OCI-LY1 (cell line): ENCODE measurements at regions not wholly inside any gene's neighbourhood (a gene's known extent, or its start where the extent isn't known, plus 50 kb on each side); places are given as distances from the start of the nearest gene placed in this dataset.

Experiments
- H2AFZ ChIP-seq: fragments of 200-600 bp; sonication (generic), shearing (Covaris generic); 2 replicates; pipeline ENCODE4 v1.6.0; 2014; ENCODE audit warnings: antibody characterized with exemption, mild to moderate bottlenecking, low read length
- H3F3A ChIP-seq: fragments of 200-600 bp; sonication (generic), shearing (Covaris generic); 2 replicates; pipeline ENCODE4 v1.6.0; 2014; ENCODE audit warnings: mild to moderate bottlenecking, antibody characterized with exemption, low read length, moderate library complexity; ENCODE audit not compliant: insufficient read depth
- H3K27ac ChIP-seq: fragments of 200-600 bp; sonication (generic); 2 replicates; pipeline ENCODE4 v1.5.1; 2014; ENCODE audit warnings: low read length, mixed run types, mild to moderate bottlenecking, low read depth; ENCODE audit not compliant: poor library complexity, severe bottlenecking
- H3K27me3 ChIP-seq: fragments of 200-600 bp; sonication (generic); 2 replicates; pipeline ENCODE4 v1.6.0; 2014; ENCODE audit warnings: antibody characterized with exemption, mild to moderate bottlenecking, low read length, moderate library complexity; ENCODE audit not compliant: insufficient read depth
- H3K36me3 ChIP-seq: fragments of 200-600 bp; sonication (generic); 2 replicates; pipeline ENCODE4 v1.6.1; 2014; ENCODE audit warnings: mild to moderate bottlenecking, antibody characterized with exemption, low read length, moderate library complexity, mixed read lengths; ENCODE audit not compliant: insufficient read depth
- H3K4me1 ChIP-seq: fragments of 200-600 bp; sonication (generic); 2 replicates; pipeline ENCODE4 v1.5.1; 2014; ENCODE audit warnings: mild to moderate bottlenecking, low read length, moderate library complexity; ENCODE audit not compliant: insufficient read depth, severe bottlenecking
- H3K4me2 ChIP-seq: fragments of 200-600 bp; sonication (generic), shearing (Covaris generic); 2 replicates; pipeline ENCODE4 v1.6.1; 2014; ENCODE audit warnings: low read length
- H3K4me3 ChIP-seq: fragments of 200-600 bp; sonication (generic); 2 replicates; pipeline ENCODE4 v1.5.1; 2014; ENCODE audit warnings: low read length, low read depth, mild to moderate bottlenecking, mixed read lengths; ENCODE audit not compliant: poor library complexity, severe bottlenecking
- H3K79me2 ChIP-seq: fragments of 200-600 bp; shearing (Covaris generic); 2 replicates; pipeline ENCODE4 v1.6.1; 2016; ENCODE audit warnings: mixed run types, low read length, mixed read lengths; ENCODE audit not compliant: insufficient read depth
- H3K9ac ChIP-seq: fragments of 200-600 bp; sonication (generic), shearing (Covaris generic); 2 replicates; pipeline ENCODE4 v1.6.1; 2014; ENCODE audit warnings: mild to moderate bottlenecking, low read length, mixed read lengths
- H3K9me2 ChIP-seq: fragments of 200-600 bp; sonication (generic), shearing (Covaris generic); 2 replicates; pipeline ENCODE4 v1.6.1; 2014; ENCODE audit warnings: low read depth, mild to moderate bottlenecking, low read length, mixed read lengths
- H3K9me3 ChIP-seq: fragments of 200-600 bp; shearing (Covaris generic); 2 replicates; pipeline ENCODE4 v1.6.1; 2014; ENCODE audit warnings: low read length, mixed read lengths
- H4K20me1 ChIP-seq: fragments of 200-600 bp; sonication (generic), shearing (Covaris generic); 2 replicates; pipeline ENCODE4 v1.6.0; 2016; ENCODE audit warnings: mild to moderate bottlenecking, low read length; ENCODE audit not compliant: insufficient read depth
- EZH2 ChIP-seq: fragments of 200-600 bp; sonication (generic), shearing (Covaris generic); IDR thresholded peaks from 2 replicates; pipeline ENCODE4 v1.8.0; 2017; ENCODE audit warnings: borderline replicate concordance, mixed run types, mild to moderate bottlenecking, antibody characterized with exemption, low read length, moderate library complexity, mixed read lengths
- TF ChIP-seq, protein P1 (sequence below): fragments of 200-600 bp; sonication (generic), shearing (Covaris generic); IDR thresholded peaks from 2 replicates; pipeline ENCODE4 v1.5.1; 2017; ENCODE audit warnings: mild to moderate bottlenecking, antibody characterized with exemption, low read length, moderate library complexity, mixed read lengths

GRCh38 chr4:11881947-11882346 lies 453.3 kb upstream of the HS3ST1 start:
- no peaks in the 10 kb centered on the region for H4K20me1 ChIP-seq
- H3F3A ChIP-seq: no peaks in the 10 kb centered on the region
- no peaks in the 10 kb centered on the region for H3K27me3 ChIP-seq
- H3K9ac ChIP-seq: no peak overlapping the region
- no peaks in the 10 kb centered on the region for H3K79me2 ChIP-seq
- no peak overlapping the region for H2AFZ ChIP-seq
- no peak for TF ChIP-seq EZH2
- TF ChIP-seq, protein P1, sequence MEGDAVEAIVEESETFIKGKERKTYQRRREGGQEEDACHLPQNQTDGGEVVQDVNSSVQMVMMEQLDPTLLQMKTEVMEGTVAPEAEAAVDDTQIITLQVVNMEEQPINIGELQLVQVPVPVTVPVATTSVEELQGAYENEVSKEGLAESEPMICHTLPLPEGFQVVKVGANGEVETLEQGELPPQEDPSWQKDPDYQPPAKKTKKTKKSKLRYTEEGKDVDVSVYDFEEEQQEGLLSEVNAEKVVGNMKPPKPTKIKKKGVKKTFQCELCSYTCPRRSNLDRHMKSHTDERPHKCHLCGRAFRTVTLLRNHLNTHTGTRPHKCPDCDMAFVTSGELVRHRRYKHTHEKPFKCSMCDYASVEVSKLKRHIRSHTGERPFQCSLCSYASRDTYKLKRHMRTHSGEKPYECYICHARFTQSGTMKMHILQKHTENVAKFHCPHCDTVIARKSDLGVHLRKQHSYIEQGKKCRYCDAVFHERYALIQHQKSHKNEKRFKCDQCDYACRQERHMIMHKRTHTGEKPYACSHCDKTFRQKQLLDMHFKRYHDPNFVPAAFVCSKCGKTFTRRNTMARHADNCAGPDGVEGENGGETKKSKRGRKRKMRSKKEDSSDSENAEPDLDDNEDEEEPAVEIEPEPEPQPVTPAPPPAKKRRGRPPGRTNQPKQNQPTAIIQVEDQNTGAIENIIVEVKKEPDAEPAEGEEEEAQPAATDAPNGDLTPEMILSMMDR: no peak
- H3K36me3 ChIP-seq: no peaks in the 10 kb centered on the region
- H3K9me2 ChIP-seq: no peaks in the 10 kb centered on the region
- no peak overlapping the region for H3K4me2 ChIP-seq
- no peaks in the 10 kb centered on the region for H3K4me1 ChIP-seq
- no peak overlapping the region for H3K27ac ChIP-seq
- H3K4me3 ChIP-seq: no peak overlapping the region
- no peaks in the 10 kb centered on the region for H3K9me3 ChIP-seq

DNA sequence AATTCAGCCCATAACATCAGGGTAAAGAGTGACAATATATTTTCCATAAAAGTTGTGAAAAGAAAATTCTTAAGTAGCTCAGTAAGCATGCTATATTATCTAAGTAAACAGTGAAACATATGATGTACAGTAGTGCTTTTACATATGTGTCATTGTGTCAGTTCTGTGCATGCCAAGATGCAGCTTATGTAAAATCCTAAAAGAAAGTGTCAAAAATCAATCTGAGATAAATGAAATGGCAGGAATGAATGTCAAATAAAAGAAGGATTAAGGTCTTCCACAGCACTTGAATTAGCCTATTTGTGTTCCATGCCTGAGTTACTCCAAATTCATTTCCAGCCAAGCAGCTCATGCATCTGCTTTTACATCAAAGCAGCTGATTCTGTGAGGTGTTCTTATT lies 452.7 kb upstream of the HS3ST1 start:
- no peaks in the 10 kb centered on the region for H3K4me1 ChIP-seq

GRCh38 chr4:11878241-11878640 lies 449.5 kb upstream of the HS3ST1 start:
- H2AFZ ChIP-seq: no peak overlapping the region
- no peaks in the 10 kb centered on the region for H3K4me1 ChIP-seq
- no peaks in the 10 kb centered on the region for H3K27me3 ChIP-seq
- H3K9me2 ChIP-seq: no peaks in the 10 kb centered on the region
- H4K20me1 ChIP-seq: no peaks in the 10 kb centered on the region
- no peaks in the 10 kb centered on the region for H3K36me3 ChIP-seq
- no peak overlapping the region for H3K4me3 ChIP-seq
- H3F3A ChIP-seq: no peaks in the 10 kb centered on the region
- H3K9me3 ChIP-seq: no peaks in the 10 kb centered on the region
- H3K79me2 ChIP-seq: no peaks in the 10 kb centered on the region
- no peak overlapping the region for H3K9ac ChIP-seq
- no peak overlapping the region for H3K27ac ChIP-seq
- TF ChIP-seq, protein P1: no peak
- no peak for TF ChIP-seq EZH2
- no peak overlapping the region for H3K4me2 ChIP-seq

More for the DNA sequence above, 452.7 kb upstream of the HS3ST1 start:
- H3K9me2 ChIP-seq: no peaks in the 10 kb centered on the region
- no peaks in the 10 kb centered on the region for H3K9me3 ChIP-seq
- no peak overlapping the region for H3K27ac ChIP-seq
- H4K20me1 ChIP-seq: no peaks in the 10 kb centered on the region
- H2AFZ ChIP-seq: no peak overlapping the region
- H3K36me3 ChIP-seq: no peaks in the 10 kb centered on the region
- TF ChIP-seq, protein P1: no peak
- TF ChIP-seq EZH2: no peak
- no peak overlapping the region for H3K4me2 ChIP-seq
- no peaks in the 10 kb centered on the region for H3F3A ChIP-seq
- H3K4me3 ChIP-seq: no peak overlapping the region
- H3K79me2 ChIP-seq: no peaks in the 10 kb centered on the region
- H3K9ac ChIP-seq: no peak overlapping the region
- no peaks in the 10 kb centered on the region for H3K27me3 ChIP-seq
